A673 (cell line): ENCODE measurements at regions not wholly inside any gene's neighbourhood (a gene's known extent, or its start where the extent isn't known, plus 50 kb on each side); places are given as distances from the start of the nearest gene placed in this dataset.

Experiments
- EZH2 ChIP-seq: fragments of 200-600 bp; sonication (generic); IDR thresholded peaks from 2 replicates; pipeline ENCODE4 v1.6.1; 2017; ENCODE audit warnings: borderline replicate concordance, low read depth, mild to moderate bottlenecking, mixed read lengths, antibody characterized with exemption, low read length; ENCODE audit not compliant: poor library complexity, severe bottlenecking
- TF ChIP-seq, protein P1 (sequence below): fragments of 300-800, 200-600 bp; sonication (generic); conservative IDR thresholded peaks from 2 replicates; pipeline ENCODE4 v1.5.1; 2017; ENCODE audit warnings: low read depth, mild to moderate bottlenecking, antibody characterized with exemption, low read length, moderate library complexity, mixed read lengths

DNA sequence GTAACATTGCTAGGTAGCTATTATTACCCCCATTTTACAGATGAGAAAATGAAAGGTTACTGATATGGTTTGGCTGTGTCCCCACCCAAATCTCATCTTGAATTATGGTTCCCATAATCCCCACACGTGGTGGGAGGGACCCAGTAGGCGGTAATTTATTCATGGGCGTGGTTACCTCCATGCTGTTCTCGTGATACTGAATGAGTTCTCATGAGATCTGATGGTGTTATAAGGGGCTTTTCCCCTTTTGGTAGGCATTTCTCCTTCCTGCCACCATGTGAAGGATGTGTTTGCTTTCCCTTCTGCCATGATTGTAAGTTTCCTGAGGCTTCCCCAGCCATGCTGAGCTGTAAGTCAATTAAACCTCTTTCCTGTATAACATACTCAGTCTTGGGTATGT lies 252.1 kb downstream of the OPA1 start:
- TF ChIP-seq, protein P1, sequence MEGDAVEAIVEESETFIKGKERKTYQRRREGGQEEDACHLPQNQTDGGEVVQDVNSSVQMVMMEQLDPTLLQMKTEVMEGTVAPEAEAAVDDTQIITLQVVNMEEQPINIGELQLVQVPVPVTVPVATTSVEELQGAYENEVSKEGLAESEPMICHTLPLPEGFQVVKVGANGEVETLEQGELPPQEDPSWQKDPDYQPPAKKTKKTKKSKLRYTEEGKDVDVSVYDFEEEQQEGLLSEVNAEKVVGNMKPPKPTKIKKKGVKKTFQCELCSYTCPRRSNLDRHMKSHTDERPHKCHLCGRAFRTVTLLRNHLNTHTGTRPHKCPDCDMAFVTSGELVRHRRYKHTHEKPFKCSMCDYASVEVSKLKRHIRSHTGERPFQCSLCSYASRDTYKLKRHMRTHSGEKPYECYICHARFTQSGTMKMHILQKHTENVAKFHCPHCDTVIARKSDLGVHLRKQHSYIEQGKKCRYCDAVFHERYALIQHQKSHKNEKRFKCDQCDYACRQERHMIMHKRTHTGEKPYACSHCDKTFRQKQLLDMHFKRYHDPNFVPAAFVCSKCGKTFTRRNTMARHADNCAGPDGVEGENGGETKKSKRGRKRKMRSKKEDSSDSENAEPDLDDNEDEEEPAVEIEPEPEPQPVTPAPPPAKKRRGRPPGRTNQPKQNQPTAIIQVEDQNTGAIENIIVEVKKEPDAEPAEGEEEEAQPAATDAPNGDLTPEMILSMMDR, result no peak
- no peak for TF ChIP-seq EZH2
